Lower lobe of right lung (tissue), 2 donors: ENCODE measurements at regions not wholly inside any gene's neighbourhood (a gene's known extent, or its start where the extent isn't known, plus 50 kb on each side); places are given as distances from the start of the nearest gene placed in this dataset.
A peak's percentile ranks its signal among the peaks of the same experiment; 100 is the strongest.

ENCODE experiments used
- ATAC-seq, 2 donors: fragments of 200-7000 bp; cut with Tn5 transposase; one replicate each; pipeline ENCODE4 v1.9.1; 2020 to 2022; ENCODE audit warnings: mild to moderate bottlenecking in 2 of 2, moderate library complexity in 2 of 2
- DNase-seq: peaks from one replicate; pipeline ENCODE4 v3.0.0-alpha.2; 2020
- H3K27ac ChIP-seq: fragments of 200-600 bp; one replicate; pipeline ENCODE4 v1.8.0; 2022
- H3K27me3 ChIP-seq: fragments of 200-600 bp; one replicate; pipeline ENCODE4 v1.8.0; 2022; ENCODE audit warnings: low read depth
- H3K36me3 ChIP-seq: fragments of 200-600 bp; one replicate; pipeline ENCODE4 v1.8.0; 2022; ENCODE audit warnings: mild to moderate bottlenecking
- H3K4me1 ChIP-seq: fragments of 200-600 bp; one replicate; pipeline ENCODE4 v1.8.0; 2022
- H3K4me3 ChIP-seq: fragments of 200-600 bp; one replicate; pipeline ENCODE4 v1.8.0; 2022; ENCODE audit warnings: mild to moderate bottlenecking
- H3K9me3 ChIP-seq: fragments of 200-600 bp; one replicate; pipeline ENCODE4 v1.8.0; 2022
- intact Hi-C: fragments of 100-400 bp; cut with DNase I; formaldehyde crosslinking; loops from one replicate; pipeline ENCODE4 v1.11.0; 2022
- TF ChIP-seq, protein P1 (sequence below): fragments of 200-600 bp; IDR thresholded peaks from one replicate; pipeline ENCODE4 v1.8.0; 2022; ENCODE audit warnings: antibody characterized with exemption, mild to moderate bottlenecking
- donor health status: DM: no; HTN: yes; CAD: no; lungs with severe emphysema.

DNA sequence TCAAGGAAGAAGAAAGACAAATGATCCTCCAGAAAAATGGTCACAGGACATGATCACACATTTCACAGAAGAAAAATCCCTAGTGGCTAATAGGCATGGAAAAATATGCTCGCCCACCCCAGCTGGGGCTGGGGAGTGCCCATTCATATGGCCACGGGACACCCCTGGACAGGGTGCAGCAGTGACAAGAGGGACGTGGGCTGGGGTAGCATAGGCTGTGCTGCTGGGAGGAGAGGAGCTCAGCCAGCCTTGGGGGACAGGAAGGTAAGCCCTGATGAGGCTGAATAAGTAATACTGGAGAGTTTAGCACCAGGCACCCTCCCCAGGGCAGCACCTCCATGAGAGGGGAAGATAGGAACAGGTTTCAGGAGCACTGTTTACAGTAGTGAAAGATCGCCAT is 254.9 kb upstream of the HS6ST1 start:
- Histone ChIP-seq H3K27me3 (no peaks in the 10 kb centered on the region), H3K27ac (no peak overlapping the region), H3K9me3 (no peaks in the 10 kb centered on the region), H3K36me3 (no peaks in the 10 kb centered on the region), H3K4me1 (no peaks in the 10 kb centered on the region), H3K4me3 (no peak overlapping the region)
- ATAC-seq = no peak
- TF ChIP-seq, protein P1, sequence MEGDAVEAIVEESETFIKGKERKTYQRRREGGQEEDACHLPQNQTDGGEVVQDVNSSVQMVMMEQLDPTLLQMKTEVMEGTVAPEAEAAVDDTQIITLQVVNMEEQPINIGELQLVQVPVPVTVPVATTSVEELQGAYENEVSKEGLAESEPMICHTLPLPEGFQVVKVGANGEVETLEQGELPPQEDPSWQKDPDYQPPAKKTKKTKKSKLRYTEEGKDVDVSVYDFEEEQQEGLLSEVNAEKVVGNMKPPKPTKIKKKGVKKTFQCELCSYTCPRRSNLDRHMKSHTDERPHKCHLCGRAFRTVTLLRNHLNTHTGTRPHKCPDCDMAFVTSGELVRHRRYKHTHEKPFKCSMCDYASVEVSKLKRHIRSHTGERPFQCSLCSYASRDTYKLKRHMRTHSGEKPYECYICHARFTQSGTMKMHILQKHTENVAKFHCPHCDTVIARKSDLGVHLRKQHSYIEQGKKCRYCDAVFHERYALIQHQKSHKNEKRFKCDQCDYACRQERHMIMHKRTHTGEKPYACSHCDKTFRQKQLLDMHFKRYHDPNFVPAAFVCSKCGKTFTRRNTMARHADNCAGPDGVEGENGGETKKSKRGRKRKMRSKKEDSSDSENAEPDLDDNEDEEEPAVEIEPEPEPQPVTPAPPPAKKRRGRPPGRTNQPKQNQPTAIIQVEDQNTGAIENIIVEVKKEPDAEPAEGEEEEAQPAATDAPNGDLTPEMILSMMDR = no peak
- DNase-seq = no peak
- intact Hi-C loops = no loop called here

DNA sequence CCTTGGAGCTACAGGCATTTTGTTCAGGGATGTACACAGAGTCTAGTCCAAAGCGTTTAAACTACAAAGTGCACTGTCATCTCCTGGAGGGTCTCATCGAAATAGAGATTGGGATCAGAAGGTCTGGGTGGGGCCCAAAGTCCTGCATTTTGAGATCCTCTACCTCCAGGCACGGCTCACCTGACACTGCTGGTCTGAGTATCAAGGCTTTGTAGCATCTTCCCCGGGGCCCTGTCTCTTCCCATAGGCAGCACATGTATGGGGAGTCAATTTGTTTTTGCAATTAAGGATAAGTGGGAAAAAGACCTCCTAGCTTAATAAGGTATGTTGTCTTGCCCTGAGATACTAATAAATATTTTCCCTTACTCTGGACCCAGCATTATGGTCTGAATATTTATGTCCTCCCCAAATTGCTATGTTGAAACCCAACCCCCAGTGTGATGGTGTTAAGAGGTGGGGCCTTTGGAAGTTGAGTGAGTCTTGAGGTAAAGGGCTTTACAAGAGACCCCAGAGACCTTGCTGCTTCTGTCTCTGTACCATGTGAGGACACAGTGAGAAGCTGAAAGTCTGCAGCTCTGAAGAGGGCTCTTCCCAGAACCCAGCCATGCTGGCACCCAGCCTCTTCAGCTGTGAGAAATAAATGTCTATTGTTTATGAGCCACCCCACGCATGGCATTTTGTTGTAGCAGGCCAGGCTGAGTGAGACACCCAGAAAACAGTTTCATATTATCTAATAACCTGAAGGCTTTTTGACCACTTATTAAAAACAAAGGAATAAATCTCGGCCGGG is 258.7 kb upstream of the HS6ST1 start:
- DNase-seq (no peak), ATAC-seq (no peak)
- H3K27ac ChIP-seq = no peak overlapping the region
- intact Hi-C loops = no loop called here
- H3K36me3 ChIP-seq = no peaks in the 10 kb centered on the region
- no peaks in the 10 kb centered on the region for H3K4me1 ChIP-seq
- H3K4me3 ChIP-seq = no peak overlapping the region
- TF ChIP-seq, protein P1 = no peak
- H3K9me3 ChIP-seq = no peaks in the 10 kb centered on the region
- H3K27me3 ChIP-seq = no peaks in the 10 kb centered on the region

DNA sequence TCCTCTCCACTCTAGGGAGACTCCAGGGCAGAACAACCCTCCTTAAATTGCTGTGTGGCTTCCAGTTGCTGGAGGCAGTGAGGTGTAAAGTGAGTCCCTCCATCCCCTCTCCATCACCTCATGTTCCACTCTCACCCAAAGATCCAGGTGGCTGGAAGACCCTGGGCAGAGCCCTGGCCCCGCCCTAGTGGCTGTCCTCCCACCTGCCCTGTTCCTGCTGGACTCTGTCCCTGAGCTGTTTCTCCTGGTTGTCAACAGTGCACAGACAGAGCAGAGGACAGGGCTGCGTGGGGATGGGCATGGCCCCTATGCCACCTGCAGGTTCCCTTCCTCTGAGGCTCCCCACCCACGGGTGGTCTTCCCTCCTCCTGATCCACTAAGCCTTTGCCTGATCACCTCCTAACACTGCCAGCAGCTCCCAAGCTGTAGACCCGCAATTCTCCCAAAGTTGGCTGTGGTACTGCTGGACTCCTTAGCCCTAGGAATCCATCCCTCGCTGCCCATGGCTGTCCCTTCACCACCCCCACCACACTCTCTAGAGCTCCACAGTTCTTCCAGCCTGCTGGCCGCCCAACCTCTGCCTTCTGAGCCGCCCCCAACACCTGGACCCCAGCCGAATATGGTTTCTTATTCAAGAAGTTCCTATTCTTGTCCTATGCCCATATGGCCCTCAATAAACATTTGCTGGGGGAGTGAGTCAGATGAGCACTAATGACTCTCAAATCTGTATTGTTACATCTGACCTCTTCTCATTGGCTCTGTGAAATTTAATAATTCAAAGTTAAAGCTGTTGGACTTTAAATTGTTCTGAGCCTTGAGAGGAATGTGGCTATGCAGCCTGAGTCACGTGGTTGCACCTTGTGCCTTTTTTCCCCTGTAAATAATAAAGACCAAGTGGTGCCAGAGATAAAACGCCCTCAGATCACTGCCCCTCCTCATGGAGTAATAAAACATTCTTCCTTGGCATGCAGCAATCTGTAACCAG is 260.0 kb upstream of the HS6ST1 start:
- Histone ChIP-seq H3K9me3 (no peaks in the 10 kb centered on the region), H3K27me3 (no peaks in the 10 kb centered on the region), H3K4me1 (no peaks in the 10 kb centered on the region), H3K36me3 (no peaks in the 10 kb centered on the region), H3K4me3 (no peak overlapping the region), H3K27ac (no peak overlapping the region)
- intact Hi-C loops = no loop called here
- no peak for DNase-seq
- TF ChIP-seq, protein P1 = no peak
- peak in 1 of 2 donors; percentile 26 for ATAC-seq

DNA sequence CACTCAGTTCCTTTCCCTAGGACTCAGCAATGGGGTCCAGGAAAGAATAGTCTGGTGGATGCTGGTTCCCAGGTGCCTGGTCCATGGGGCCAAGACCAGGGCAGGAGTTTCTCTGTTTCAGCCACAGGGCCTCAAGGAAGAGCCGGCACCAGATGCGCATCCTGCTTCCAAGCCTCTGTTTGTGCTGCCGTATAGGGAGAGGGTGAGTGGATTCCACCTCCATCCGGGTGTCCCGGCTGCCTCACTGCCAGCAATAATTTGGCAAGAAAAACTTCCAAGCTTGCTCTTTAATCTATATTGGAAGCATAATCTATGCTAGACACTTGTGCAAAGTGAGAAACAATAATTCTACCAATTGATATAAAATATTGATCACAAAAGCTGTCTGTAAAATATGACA is 261.2 kb upstream of the HS6ST1 start:
- intact Hi-C loops = no loop called here
- no peaks in the 10 kb centered on the region for H3K36me3 ChIP-seq

More for the DNA sequence above, 261.2 kb upstream of the HS6ST1 start:
- Histone ChIP-seq H3K27me3 (no peaks in the 10 kb centered on the region), H3K4me3 (no peak overlapping the region), H3K4me1 (no peaks in the 10 kb centered on the region), H3K27ac (no peak overlapping the region), H3K9me3 (no peaks in the 10 kb centered on the region)
- TF ChIP-seq, protein P1 = no peak
- no peak for ATAC-seq
- DNase-seq = no peak
